ENCODE measurements at regions not wholly inside any gene's neighbourhood (a gene's known extent, or its start where the extent isn't known, plus 50 kb on each side); places are given as distances from the start of the nearest gene placed in this dataset.

- Histone ChIP-seq H3K4me1 (ENCODE audit: control insufficient read depth in 1 of 2, insufficient read depth in 2 of 2, low read length in 2 of 2) (no peaks in the 10 kb centered on the region), H3K4me2 (replicated peaks; ENCODE audit: extremely low read depth, low read length, poor library complexity, severe bottlenecking) (no peak overlapping the region)
- H3K4me1 Mint-ChIP-seq, result no peaks in the 10 kb centered on the region
Observed at GRCh38 chr17:13426991-13427390, 174.7 kb downstream of the HS3ST3A1 start.

DNA sequence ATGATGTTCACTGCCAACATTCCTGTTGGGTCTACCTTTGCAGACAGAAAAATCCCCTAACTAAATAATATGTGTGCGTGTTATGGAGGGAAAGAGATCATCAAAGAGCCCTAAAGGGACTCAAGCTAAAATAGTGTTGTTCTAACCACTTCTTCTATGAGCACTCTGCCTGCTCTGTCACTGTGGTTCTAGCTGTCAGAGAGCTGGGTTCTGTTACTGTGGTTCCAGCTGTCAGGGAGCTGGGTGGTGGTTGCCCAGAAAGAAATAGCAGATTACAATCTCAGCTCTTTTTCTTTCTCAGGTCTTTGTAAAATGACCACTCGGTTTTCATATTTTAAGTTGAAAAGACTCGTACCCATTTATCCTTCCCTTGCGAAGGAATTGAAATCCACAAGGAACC, 176.3 kb downstream of the HS3ST3A1 start:
- H3K36me3 Mint-ChIP-seq, result no peaks in the 10 kb centered on the region
- TF ChIP-seq CTCF (IDR thresholded peaks at IDR 0.05), result no peak
- Histone ChIP-seq H3K36me3 (replicated peaks in 1 of 2; ENCODE audit: control insufficient read depth in 1 of 2, insufficient read depth in 2 of 2, low read length in 2 of 2) (no peaks in the 10 kb centered on the region), H3K79me2 (ENCODE audit: insufficient read depth, low read length) (no peaks in the 10 kb centered on the region), H3K9ac (ENCODE audit: insufficient read depth, low read length, poor library complexity, severe bottlenecking) (no peak overlapping the region), H2AFZ (ENCODE audit: insufficient read depth, low read depth, low read length, poor library complexity, severe bottlenecking) (no peak overlapping the region), H3K9me3 (replicated peaks in 1 of 2; ENCODE audit: control insufficient read depth in 1 of 2, insufficient read depth in 1 of 2, low read length in 2 of 2) (no peaks in the 10 kb centered on the region), H4K20me1 (ENCODE audit: insufficient read depth, low read length) (no peaks in the 10 kb centered on the region), H3K27ac (ENCODE audit: low read depth in 1 of 2, low read length in 2 of 2) (no peak overlapping the region), H3K4me2 (replicated peaks; ENCODE audit: extremely low read depth, low read length, poor library complexity, severe bottlenecking) (no peak overlapping the region), H3K4me3 (replicated peaks in 1 of 3; ENCODE audit: low read depth in 2 of 3, low read length in 3 of 3) (no peak overlapping the region), H3K27me3 (ENCODE audit: control insufficient read depth in 2 of 2, insufficient read depth in 2 of 2, low read length in 2 of 2) (no peaks in the 10 kb centered on the region), H3K4me1 (ENCODE audit: control insufficient read depth in 1 of 2, insufficient read depth in 2 of 2, low read length in 2 of 2) (peaks cover 6 to 10% of the 10 kb centered on the region in 2 donors)
- DNase-seq, result no peak
- H3K27ac Mint-ChIP-seq, result no peak overlapping the region
- WGBS (ENCODE audit: insufficient coverage), result no CpG with 5 or more reads among the region's 4 CpGs
- peaks cover 0 to 4% (median 0%) of the 10 kb centered on the region in 7 donors for H3K9me3 Mint-ChIP-seq
- H3K27me3 Mint-ChIP-seq (ENCODE audit: low read depth in 3 of 3), result peaks cover 0 to 2% (median 0%) of the 10 kb centered on the region in 3 donors
- H3K4me3 Mint-ChIP-seq, result no peak overlapping the region
- intact Hi-C loops (cut with micrococcal nuclease), result no loop called here
- peaks cover 9% of the 10 kb centered on the region for H3K4me1 Mint-ChIP-seq

More at GRCh38 chr17:13426991-13427390, 174.7 kb downstream of the HS3ST3A1 start:
- no peaks in the 10 kb centered on the region for H3K27me3 ChIP-seq (ENCODE audit: control insufficient read depth in 2 of 2, insufficient read depth in 2 of 2, low read length in 2 of 2)
- intact Hi-C loops (cut with micrococcal nuclease), result no loop called here
- no peak overlapping the region for H3K9ac ChIP-seq (ENCODE audit: insufficient read depth, low read length, poor library complexity, severe bottlenecking)
- Mint-ChIP-seq H3K4me3 (no peak overlapping the region), H3K36me3 (no peaks in the 10 kb centered on the region), H3K27me3 (ENCODE audit: low read depth in 3 of 3) (peaks cover 0 to under 1% (median 0%) of the 10 kb centered on the region in 3 donors), H3K27ac (no peak overlapping the region), H3K9me3 (no peaks in the 10 kb centered on the region)
- H3K9me3 ChIP-seq (replicated peaks in 1 of 2; ENCODE audit: control insufficient read depth in 1 of 2, insufficient read depth in 1 of 2, low read length in 2 of 2), result no peaks in the 10 kb centered on the region
- H3K4me3 ChIP-seq (replicated peaks in 1 of 3; ENCODE audit: low read depth in 2 of 3, low read length in 3 of 3), result no peak overlapping the region
- TF ChIP-seq CTCF (IDR thresholded peaks at IDR 0.05), result no peak
- H2AFZ ChIP-seq (ENCODE audit: insufficient read depth, low read depth, low read length, poor library complexity, severe bottlenecking), result no peak overlapping the region
- H3K36me3 ChIP-seq (replicated peaks in 1 of 2; ENCODE audit: control insufficient read depth in 1 of 2, insufficient read depth in 2 of 2, low read length in 2 of 2), result no peaks in the 10 kb centered on the region
- DNase-seq, result no peak
- no peaks in the 10 kb centered on the region for H4K20me1 ChIP-seq (ENCODE audit: insufficient read depth, low read length)
- no peak overlapping the region for H3K27ac ChIP-seq (ENCODE audit: low read depth in 1 of 2, low read length in 2 of 2)
- no peaks in the 10 kb centered on the region for H3K79me2 ChIP-seq (ENCODE audit: insufficient read depth, low read length)

All from CD14-positive monocyte (primary cell).